ENCODE measurements at regions not wholly inside any gene's neighbourhood (a gene's known extent, or its start where the extent isn't known, plus 50 kb on each side); places are given as distances from the start of the nearest gene placed in this dataset.

DNA sequence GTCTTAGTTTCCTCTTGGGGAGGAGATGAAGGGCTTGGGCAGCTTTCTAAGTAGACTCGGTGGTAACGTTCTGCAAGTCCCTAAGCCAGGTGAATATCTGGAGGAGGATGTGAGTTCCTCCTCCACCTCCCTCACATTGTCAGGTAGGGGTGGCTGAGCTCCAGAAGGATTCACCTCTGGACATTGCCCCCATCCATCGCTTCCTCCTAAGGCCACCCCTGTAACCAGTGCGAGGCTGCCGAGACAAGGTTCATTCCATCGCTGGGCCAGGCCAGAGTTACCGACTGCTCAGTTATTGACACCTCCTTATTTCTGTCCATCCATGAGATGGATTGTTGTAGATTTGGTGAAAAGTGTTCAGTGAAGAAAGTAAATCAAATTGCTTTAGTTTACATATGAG lies 334.1 kb upstream of the KLF6 start:
- H3K9me3 ChIP-seq, result no peaks in the 10 kb centered on the region
- H3K4me3 ChIP-seq, result no peak overlapping the region
- intact Hi-C loops (cut with DNase I; ENCODE audit: low total_unique reads), result no loop called here
- H3K4me1 ChIP-seq, result peaks cover 12 to 32% (median 23%) of the 10 kb centered on the region in 6 donors
- WGBS, 5 donors, result 83 to 90% (median 84%) methylated on average over 7 of the region's 7 CpGs
- no peaks in the 10 kb centered on the region for H3K36me3 ChIP-seq
- no peak for DNase-seq
- no peaks in the 10 kb centered on the region for H3K27me3 ChIP-seq (replicated peaks in 1 of 7)
- no peak overlapping the region for H3K27ac ChIP-seq
- no peak for TF ChIP-seq POLR2A (IDR thresholded peaks at IDR 0.05)
- TF ChIP-seq POLR2AphosphoS5 (IDR thresholded peaks at IDR 0.05), result no peak
- TF ChIP-seq CTCF (IDR thresholded peaks at IDR 0.05 in 8 of 11, conservative IDR thresholded peaks at IDR 0.05 in 3 of 11), result no peak

DNA sequence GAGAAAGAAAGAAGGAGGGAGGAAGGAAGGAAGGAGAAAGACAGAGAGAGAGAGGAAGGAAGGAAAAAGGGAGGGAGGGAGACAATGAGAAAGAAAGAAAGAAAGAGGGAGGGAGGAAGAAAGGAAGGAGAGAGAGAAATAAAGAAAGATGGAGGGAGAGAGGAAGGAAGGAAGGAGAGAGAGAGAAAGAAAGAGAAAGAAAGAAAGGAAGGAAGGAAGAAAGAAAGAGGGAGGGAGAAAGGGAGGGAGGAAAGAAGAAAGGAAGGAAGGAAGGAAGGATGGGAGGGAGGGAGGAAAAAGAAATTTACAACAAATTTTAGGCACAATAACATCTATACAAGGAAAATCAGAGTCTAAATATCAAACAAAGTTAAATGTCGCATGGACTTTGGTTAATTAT lies 332.6 kb upstream of the KLF6 start:
- Histone ChIP-seq H3K27ac (no peak overlapping the region), H3K4me3 (no peak overlapping the region), H3K9me3 (no peaks in the 10 kb centered on the region), H3K4me1 (peaks cover 12 to 29% (median 22%) of the 10 kb centered on the region in 6 donors), H3K36me3 (no peaks in the 10 kb centered on the region), H3K27me3 (replicated peaks in 1 of 7) (no peaks in the 10 kb centered on the region)
- no peak for DNase-seq
- no peak for TF ChIP-seq CTCF (IDR thresholded peaks at IDR 0.05 in 8 of 11, conservative IDR thresholded peaks at IDR 0.05 in 3 of 11)
- TF ChIP-seq POLR2AphosphoS5 (IDR thresholded peaks at IDR 0.05), result no peak
- no peak for TF ChIP-seq POLR2A (IDR thresholded peaks at IDR 0.05)
- intact Hi-C loops (cut with DNase I; ENCODE audit: low total_unique reads), result no loop called here
- 96 to 100% (median 97%) methylated on average over 1 of the region's 1 CpG for WGBS, 5 donors

DNA sequence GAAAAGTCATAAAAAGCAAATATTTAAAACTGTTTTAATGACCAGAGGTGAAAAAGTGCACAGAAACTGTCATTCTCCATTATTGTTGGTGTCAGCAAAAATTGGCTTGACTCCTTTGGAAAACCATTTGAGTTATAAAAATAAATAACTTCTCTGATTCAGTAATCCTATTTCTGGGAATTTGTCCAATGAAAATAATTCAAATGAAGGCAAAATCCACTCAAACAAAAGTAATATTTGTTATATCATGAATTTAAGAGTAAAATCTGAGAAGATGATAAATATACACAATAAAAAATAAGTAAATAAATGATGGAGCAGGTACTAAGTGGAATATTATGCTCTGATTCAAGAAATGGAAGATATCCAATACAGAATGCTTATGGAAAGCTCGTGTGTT lies 326.6 kb upstream of the KLF6 start:
- TF ChIP-seq POLR2AphosphoS5 (IDR thresholded peaks at IDR 0.05) (no peak), POLR2A (IDR thresholded peaks at IDR 0.05) (no peak), CTCF (IDR thresholded peaks at IDR 0.05 in 8 of 11, conservative IDR thresholded peaks at IDR 0.05 in 3 of 11) (no peak)
- H3K4me1 ChIP-seq, result peaks cover 0 to 7% (median 0%) of the 10 kb centered on the region in 6 donors
- H3K9me3 ChIP-seq, result no peaks in the 10 kb centered on the region
- H3K27ac ChIP-seq, result no peak overlapping the region
- H3K36me3 ChIP-seq, result no peaks in the 10 kb centered on the region
- intact Hi-C loops (cut with DNase I; ENCODE audit: low total_unique reads), result no loop called here
- H3K27me3 ChIP-seq (replicated peaks in 1 of 7), result no peaks in the 10 kb centered on the region
- 77 to 92% (median 85%) methylated on average over 1 of the region's 1 CpG for WGBS, 5 donors
- no peak overlapping the region for H3K4me3 ChIP-seq
- DNase-seq, result no peak

- no peak overlapping the region for H3K27ac ChIP-seq
- TF ChIP-seq CTCF (IDR thresholded peaks at IDR 0.05 in 8 of 11, conservative IDR thresholded peaks at IDR 0.05 in 3 of 11) (no peak), POLR2AphosphoS5 (IDR thresholded peaks at IDR 0.05) (no peak), POLR2A (IDR thresholded peaks at IDR 0.05) (no peak)
- no peaks in the 10 kb centered on the region for H3K36me3 ChIP-seq
- H3K4me3 ChIP-seq, result no peak overlapping the region
- H3K9me3 ChIP-seq, result no peaks in the 10 kb centered on the region
- peaks cover 0 to 7% (median 0%) of the 10 kb centered on the region in 6 donors for H3K4me1 ChIP-seq
- H3K27me3 ChIP-seq (replicated peaks in 1 of 7), result no peaks in the 10 kb centered on the region
- DNase-seq, result no peak
- WGBS, 5 donors, result 88 to 95% (median 92%) methylated on average over 3 of the region's 3 CpGs
- intact Hi-C loops (cut with DNase I; ENCODE audit: low total_unique reads), result no loop called here
Measured at GRCh38 chr10:4109469-4109868, 324.5 kb upstream of the KLF6 start.
